Activated CD8-positive, alpha-beta T cell treated with anti-CD3 and anti-CD28 coated beads, Interleukin-2, amount 10 ng/mL, durations not matched to agents 7 days and 5 days (primary cell): ENCODE measurements at regions not wholly inside any gene's neighbourhood (a gene's known extent, or its start where the extent isn't known, plus 50 kb on each side); places are given as distances from the start of the nearest gene placed in this dataset.
"Not testable (repeated sequence)": the region's sequence is repeated elsewhere in the genome, so short reads cannot be mapped to it uniquely, and the experiment has no call there.

Source experiments
- ATAC-seq: fragments of 150-1000 bp; cut with Tn5 transposase; one replicate; pipeline ENCODE4 v1.10.0; 2021; ENCODE audit warnings: moderate library complexity
- CTCF ChIA-PET: fragments of 350-600 bp; sonication (Branson Sonifier 250); formaldehyde crosslinking; loops from one replicate; lab custom pipeline; 2021; ENCODE audit warnings: antibody characterized with exemption; lab: Charles Lee
- POLR2A ChIA-PET: fragments of 350-600 bp; sonication (Branson Sonifier 250); formaldehyde crosslinking; loops from one replicate; lab custom pipeline; 2021; ENCODE audit warnings: antibody characterized with exemption; lab: Charles Lee
- DNase-seq: peaks from one replicate; pipeline ENCODE4 v3.0.0-alpha.2; 2020
- H3K27ac Mint-ChIP-seq: one replicate; pipeline ENCODE4 v1.8.0; 2021; ENCODE audit warnings: mild to moderate bottlenecking, mixed read lengths
- H3K27me3 Mint-ChIP-seq: one replicate; pipeline ENCODE4 v1.8.0; 2021; ENCODE audit warnings: low read depth, mixed read lengths
- H3K36me3 Mint-ChIP-seq: one replicate; pipeline ENCODE4 v1.8.0; 2021; ENCODE audit warnings: low read depth, mixed read lengths
- H3K4me1 Mint-ChIP-seq: one replicate; pipeline ENCODE4 v1.8.0; 2021; ENCODE audit warnings: low read depth, mixed read lengths
- H3K4me3 Mint-ChIP-seq: one replicate; pipeline ENCODE4 v1.8.0; 2021; ENCODE audit warnings: mild to moderate bottlenecking, mixed read lengths
- H3K9me3 Mint-ChIP-seq: one replicate; pipeline ENCODE4 v1.8.0; 2022; ENCODE audit warnings: mixed read lengths; ENCODE audit not compliant: insufficient read depth

- H3K4me3 Mint-ChIP-seq: no peak overlapping the region
- ATAC-seq: no peak
- POLR2A ChIA-PET: no interaction called here
- peaks cover 3% of the 10 kb centered on the region for H3K36me3 Mint-ChIP-seq
- no peak for DNase-seq
- H3K4me1 Mint-ChIP-seq: peaks cover 20% of the 10 kb centered on the region
- CTCF ChIA-PET: no interaction called here
- H3K27ac Mint-ChIP-seq: no peak overlapping the region
- H3K27me3 Mint-ChIP-seq: no peaks in the 10 kb centered on the region
- peaks cover 8% of the 10 kb centered on the region for H3K9me3 Mint-ChIP-seq
These were observed 153.3 kb upstream of the USP9X start for GRCh38 chrX:40931921-40932320.

- peak; percentile 24 for DNase-seq
- H3K9me3 Mint-ChIP-seq: peaks cover 2% of the 10 kb centered on the region
- no peaks in the 10 kb centered on the region for H3K27me3 Mint-ChIP-seq
- H3K27ac Mint-ChIP-seq: peak overlapping the region; percentile 87
- peaks cover 20% of the 10 kb centered on the region for H3K4me1 Mint-ChIP-seq
- peaks cover 3% of the 10 kb centered on the region for H3K36me3 Mint-ChIP-seq
- ATAC-seq: peak; percentile 62
- CTCF ChIA-PET: interaction anchor here (0.8 kb wide), 1 partner anchor 184 kb away, joined by 3 read pairs; no protein-coding TSS in a partner anchor
- H3K4me3 Mint-ChIP-seq: peak overlapping the region; percentile 75
- POLR2A ChIA-PET: interaction anchor here (1.3 kb wide), 1 partner anchor 152 kb away, joined by 4 read pairs; the partner anchor contains the start of gene USP9X
These were observed 152.0 kb upstream of the USP9X start for GRCh38 chrX:40933132-40933705.

DNA sequence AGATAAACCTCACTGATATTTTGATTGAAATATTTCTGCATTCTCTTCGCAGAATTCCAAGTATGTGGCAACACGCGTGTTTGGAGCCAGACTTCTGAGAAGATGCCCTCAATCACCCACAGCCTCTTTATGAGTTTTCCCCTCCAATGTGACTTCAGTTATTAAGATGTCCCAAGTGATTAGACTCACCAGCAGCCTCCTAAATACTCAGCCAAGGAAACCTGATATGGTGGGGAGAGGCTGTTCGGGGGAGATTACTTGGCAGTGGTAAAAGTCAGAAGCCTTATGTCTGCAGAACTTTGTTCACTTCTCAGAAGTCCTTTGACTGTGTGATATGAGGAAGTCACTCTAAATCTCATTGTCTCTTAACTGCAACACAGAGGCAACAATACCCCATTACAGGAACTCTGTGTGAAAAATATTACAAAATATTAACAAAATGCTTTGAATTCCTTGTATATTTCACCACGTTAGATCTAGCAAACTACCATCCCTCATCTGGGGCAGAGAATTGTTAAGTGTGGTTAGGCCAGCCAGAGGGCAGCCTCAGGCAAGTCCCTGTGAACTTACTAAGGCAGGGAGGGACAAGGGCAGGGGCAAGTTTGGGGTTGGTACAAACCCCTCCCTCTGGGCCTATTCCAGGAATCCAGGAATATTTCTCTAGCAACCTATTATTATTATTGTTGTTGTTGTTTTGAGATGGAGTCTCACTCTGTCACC lies 151.4 kb upstream of the USP9X start:
- H3K36me3 Mint-ChIP-seq: peaks cover 3% of the 10 kb centered on the region
- no peak for DNase-seq
- H3K4me1 Mint-ChIP-seq: peaks cover 20% of the 10 kb centered on the region
- ChIA-PET CTCF (no interaction called here), POLR2A (interaction anchor here (1.3 kb wide), 1 partner anchor 151 kb away, joined by 4 read pairs; the partner anchor contains the start of gene USP9X)
- ATAC-seq: peak; percentile 48
- H3K4me3 Mint-ChIP-seq: peak overlapping the region; percentile 75
- H3K9me3 Mint-ChIP-seq: no peaks in the 10 kb centered on the region
- no peaks in the 10 kb centered on the region for H3K27me3 Mint-ChIP-seq
- H3K27ac Mint-ChIP-seq: peak overlapping the region; percentile 87

GRCh38 chrX:40936827-40937226 lies 148.4 kb upstream of the USP9X start:
- no peaks in the 10 kb centered on the region for H3K27me3 Mint-ChIP-seq
- ChIA-PET CTCF (no interaction called here), POLR2A (no interaction called here)
- H3K4me1 Mint-ChIP-seq: peaks cover 18% of the 10 kb centered on the region
- H3K9me3 Mint-ChIP-seq: no peaks in the 10 kb centered on the region
- no peak overlapping the region for H3K4me3 Mint-ChIP-seq
- ATAC-seq (no peak), DNase-seq (no peak)
- H3K36me3 Mint-ChIP-seq: peaks cover 3% of the 10 kb centered on the region
- no peak overlapping the region for H3K27ac Mint-ChIP-seq

GRCh38 chrX:40938423-40938822 lies 146.8 kb upstream of the USP9X start:
- ChIA-PET POLR2A (no interaction called here), CTCF (no interaction called here)
- Mint-ChIP-seq H3K36me3 (no peaks in the 10 kb centered on the region), H3K27me3 (no peaks in the 10 kb centered on the region), H3K4me3 (no peak overlapping the region), H3K4me1 (peaks cover 8% of the 10 kb centered on the region), H3K9me3 (no peaks in the 10 kb centered on the region), H3K27ac (no peak overlapping the region)
- ATAC-seq: no peak
- DNase-seq: no peak

DNA sequence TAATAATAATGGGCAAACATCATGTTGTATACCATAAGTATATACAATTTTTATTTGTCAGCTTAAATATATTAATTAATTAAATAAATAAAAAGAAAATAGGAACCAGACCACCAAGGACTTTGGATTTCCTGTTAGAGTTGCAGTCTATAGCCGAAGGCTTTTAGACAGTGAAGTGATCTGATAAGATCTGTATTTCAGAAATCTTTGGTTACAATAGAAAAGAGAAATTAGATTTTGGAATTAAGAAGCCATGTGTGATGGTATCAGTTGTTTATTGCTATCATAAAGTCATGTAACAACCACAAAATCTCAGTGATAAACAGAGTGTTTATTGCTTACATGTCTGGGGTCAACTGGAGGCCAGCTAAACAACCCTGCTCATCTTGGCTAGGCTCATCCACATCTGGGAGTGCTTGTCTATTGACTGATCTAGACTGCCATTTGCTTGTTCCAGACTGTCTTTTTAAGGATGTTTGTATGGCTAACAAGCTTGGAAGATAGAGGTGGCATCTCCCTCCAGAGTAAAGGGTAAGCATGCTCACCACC lies 142.1 kb upstream of the USP9X start:
- no peaks in the 10 kb centered on the region for H3K27me3 Mint-ChIP-seq
- H3K4me3 Mint-ChIP-seq: no peak overlapping the region
- CTCF ChIA-PET: no interaction called here
- no peaks in the 10 kb centered on the region for H3K9me3 Mint-ChIP-seq
- ATAC-seq (no peak), DNase-seq (no peak)
- peaks cover 2% of the 10 kb centered on the region for H3K4me1 Mint-ChIP-seq
- no peaks in the 10 kb centered on the region for H3K36me3 Mint-ChIP-seq
- POLR2A ChIA-PET: no interaction called here
- no peak overlapping the region for H3K27ac Mint-ChIP-seq

DNA sequence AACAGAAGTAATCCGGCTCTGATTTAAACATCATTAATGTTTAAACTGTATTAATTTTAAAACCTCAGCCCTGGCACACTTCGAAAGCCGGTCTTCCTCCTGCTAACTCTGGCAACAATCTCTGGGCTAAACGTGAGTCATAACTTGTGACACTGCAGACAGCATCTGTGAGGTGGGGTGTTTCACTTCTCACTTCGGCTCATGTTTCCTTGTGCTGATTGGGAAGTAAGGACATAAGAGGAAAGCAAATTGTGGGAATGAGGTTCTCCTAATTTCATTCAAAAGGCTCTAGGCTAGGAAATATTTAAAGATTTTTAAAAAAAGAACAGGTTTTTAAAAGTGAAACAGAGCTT lies 139.9 kb upstream of the USP9X start:
- Mint-ChIP-seq H3K4me3 (no peak overlapping the region), H3K9me3 (no peaks in the 10 kb centered on the region), H3K27ac (no peak overlapping the region), H3K36me3 (no peaks in the 10 kb centered on the region), H3K4me1 (peaks cover 2% of the 10 kb centered on the region), H3K27me3 (no peaks in the 10 kb centered on the region)
- ChIA-PET CTCF (no interaction called here), POLR2A (no interaction called here)
- DNase-seq (no peak), ATAC-seq (no peak)

- CTCF ChIA-PET: no interaction called here
- ATAC-seq: no peak
These were observed 138.0 kb upstream of the USP9X start for GRCh38 chrX:40947276-40947675.

GRCh38 chrX:40949071-40949470 lies 136.2 kb upstream of the USP9X start:
- ChIA-PET POLR2A (no interaction called here), CTCF (interaction anchor here (0.8 kb wide), 1 partner anchor 71 kb away, joined by 5 read pairs; no protein-coding TSS in a partner anchor)
- peaks cover 9% of the 10 kb centered on the region for H3K36me3 Mint-ChIP-seq
- no peaks in the 10 kb centered on the region for H3K27me3 Mint-ChIP-seq
- no peak overlapping the region for H3K4me3 Mint-ChIP-seq
- ATAC-seq: no peak
- H3K27ac Mint-ChIP-seq: no peak overlapping the region
- DNase-seq: no peak
- H3K9me3 Mint-ChIP-seq: no peaks in the 10 kb centered on the region
- peaks cover 13% of the 10 kb centered on the region for H3K4me1 Mint-ChIP-seq

More at GRCh38 chrX:40947276-40947675, 138.0 kb upstream of the USP9X start:
- Mint-ChIP-seq H3K27me3 (no peaks in the 10 kb centered on the region), H3K9me3 (no peaks in the 10 kb centered on the region), H3K4me1 (peaks cover 10% of the 10 kb centered on the region), H3K27ac (no peak overlapping the region), H3K4me3 (no peak overlapping the region), H3K36me3 (peaks cover 9% of the 10 kb centered on the region)
- no peak for DNase-seq
- POLR2A ChIA-PET: no interaction called here

DNA sequence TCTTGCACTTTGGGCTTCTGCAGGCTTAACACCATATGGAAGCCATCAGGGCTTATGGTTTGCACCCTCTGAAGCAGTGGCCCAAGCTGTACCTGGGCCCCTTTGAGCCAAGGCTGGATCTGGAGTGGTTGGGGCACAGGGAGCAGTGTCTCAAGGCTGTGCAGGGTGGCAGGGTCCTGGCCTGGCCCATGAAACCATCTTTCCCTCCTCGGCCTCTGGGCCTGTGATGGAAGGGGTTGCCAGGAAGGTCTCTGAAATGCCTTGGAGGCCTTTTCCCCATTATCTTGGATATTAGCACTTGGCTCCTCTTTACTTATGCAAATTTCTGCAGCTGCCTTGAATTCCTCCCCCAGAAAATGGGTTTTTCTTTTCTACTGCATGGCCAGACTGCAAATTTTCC lies 134.7 kb upstream of the USP9X start:
- H3K27me3 Mint-ChIP-seq: no peaks in the 10 kb centered on the region
- DNase-seq (no peak), ATAC-seq (no peak)
- POLR2A ChIA-PET: no interaction called here
- H3K4me3 Mint-ChIP-seq: no peak overlapping the region
- CTCF ChIA-PET: no interaction called here
- H3K27ac Mint-ChIP-seq: no peak overlapping the region
- peaks cover 10% of the 10 kb centered on the region for H3K4me1 Mint-ChIP-seq
- no peaks in the 10 kb centered on the region for H3K9me3 Mint-ChIP-seq
- peaks cover 9% of the 10 kb centered on the region for H3K36me3 Mint-ChIP-seq

DNA sequence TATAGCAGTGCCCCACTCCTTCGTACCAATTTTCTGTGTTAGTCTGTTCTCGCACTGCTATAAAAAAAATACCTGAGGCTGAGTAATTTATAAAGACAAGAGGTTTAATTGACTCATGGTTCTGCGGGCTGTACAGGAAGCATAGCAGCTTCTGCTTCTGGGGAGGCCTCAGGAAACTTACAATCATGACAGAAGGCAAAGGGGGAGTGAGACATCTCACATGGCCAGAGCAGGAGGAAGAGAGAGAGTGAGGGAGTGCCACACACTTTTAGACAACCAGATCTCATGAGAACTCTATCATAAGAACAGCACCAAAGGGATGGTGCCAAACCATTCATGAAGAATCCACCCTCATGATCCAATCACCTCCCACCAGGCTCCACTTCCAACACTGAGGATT lies 133.8 kb upstream of the USP9X start:
- H3K36me3 Mint-ChIP-seq, H3K4me3 Mint-ChIP-seq, H3K9me3 Mint-ChIP-seq, ATAC-seq, POLR2A ChIA-PET, CTCF ChIA-PET, H3K27ac Mint-ChIP-seq, DNase-seq, H3K27me3 Mint-ChIP-seq: not testable (repeated sequence)
- H3K4me1 Mint-ChIP-seq: peaks cover 10% of the 10 kb centered on the region

GRCh38 chrX:40952855-40953254 lies 132.4 kb upstream of the USP9X start:
- DNase-seq (peak; percentile 33), ATAC-seq (peak; percentile 79)
- no peaks in the 10 kb centered on the region for H3K9me3 Mint-ChIP-seq
- H3K27me3 Mint-ChIP-seq: no peaks in the 10 kb centered on the region
- peak overlapping the region; percentile 87 for H3K27ac Mint-ChIP-seq
- peaks cover 9% of the 10 kb centered on the region for H3K36me3 Mint-ChIP-seq
- H3K4me3 Mint-ChIP-seq: peak overlapping the region; percentile 67
- peaks cover 10% of the 10 kb centered on the region for H3K4me1 Mint-ChIP-seq
- ChIA-PET POLR2A (interaction anchor here (0.8 to 1.6 kb wide), 4 partner anchors 57 to 136 kb away, joined by 3 to 8 read pairs (median 4); partner anchors contain the start of gene USP9X), CTCF (interaction anchor here (0.8 to 1.2 kb wide), 4 partner anchors 57 to 301 kb away, joined by 3 to 5 read pairs (median 3); no protein-coding TSS in a partner anchor)
